ENCODE measurements at regions not wholly inside any gene's neighbourhood (a gene's known extent, or its start where the extent isn't known, plus 50 kb on each side); places are given as distances from the start of the nearest gene placed in this dataset.
"Not testable (repeated sequence)": the region's sequence is repeated elsewhere in the genome, so short reads cannot be mapped to it uniquely, and the experiment has no call there.

DNA sequence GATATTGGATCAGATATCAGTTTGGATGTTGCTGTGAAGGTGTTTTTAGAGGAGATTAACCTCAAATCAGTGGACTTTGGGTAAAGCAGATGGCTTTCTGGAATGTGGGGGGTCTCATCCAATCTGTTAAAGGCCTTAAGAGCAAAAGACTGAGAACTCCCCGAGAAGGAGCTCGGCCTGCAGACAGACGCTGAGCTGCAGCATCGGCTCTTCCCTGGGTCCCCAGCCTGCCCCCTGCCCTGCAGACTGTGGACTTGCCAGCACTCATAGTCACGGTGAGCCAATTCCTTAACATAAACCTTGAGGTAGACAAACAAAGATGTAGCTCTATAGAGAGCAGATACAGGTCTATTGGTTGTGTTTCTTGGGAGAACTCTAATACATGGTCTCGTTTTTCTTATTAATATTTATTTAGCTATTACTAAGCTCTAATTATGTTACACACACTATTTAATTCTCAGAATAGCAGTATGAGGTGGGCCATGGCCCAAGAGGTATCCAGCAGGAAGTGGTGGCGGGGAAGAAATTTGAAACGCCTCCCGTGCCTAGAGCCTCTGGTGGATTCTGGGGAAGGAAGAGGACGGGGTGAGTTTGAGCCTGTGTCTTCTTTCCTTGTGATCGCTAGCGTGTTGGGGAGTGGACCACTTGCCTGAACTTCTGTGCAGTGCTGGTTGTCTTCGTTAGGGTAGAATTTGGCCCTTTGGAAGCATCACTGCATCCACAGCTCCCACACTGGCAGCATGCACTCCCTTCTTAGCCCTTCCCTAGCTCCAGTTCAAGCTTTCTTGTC, 305.3 kb downstream of the TEX29 start:
- DNase-seq: no peak

DNA sequence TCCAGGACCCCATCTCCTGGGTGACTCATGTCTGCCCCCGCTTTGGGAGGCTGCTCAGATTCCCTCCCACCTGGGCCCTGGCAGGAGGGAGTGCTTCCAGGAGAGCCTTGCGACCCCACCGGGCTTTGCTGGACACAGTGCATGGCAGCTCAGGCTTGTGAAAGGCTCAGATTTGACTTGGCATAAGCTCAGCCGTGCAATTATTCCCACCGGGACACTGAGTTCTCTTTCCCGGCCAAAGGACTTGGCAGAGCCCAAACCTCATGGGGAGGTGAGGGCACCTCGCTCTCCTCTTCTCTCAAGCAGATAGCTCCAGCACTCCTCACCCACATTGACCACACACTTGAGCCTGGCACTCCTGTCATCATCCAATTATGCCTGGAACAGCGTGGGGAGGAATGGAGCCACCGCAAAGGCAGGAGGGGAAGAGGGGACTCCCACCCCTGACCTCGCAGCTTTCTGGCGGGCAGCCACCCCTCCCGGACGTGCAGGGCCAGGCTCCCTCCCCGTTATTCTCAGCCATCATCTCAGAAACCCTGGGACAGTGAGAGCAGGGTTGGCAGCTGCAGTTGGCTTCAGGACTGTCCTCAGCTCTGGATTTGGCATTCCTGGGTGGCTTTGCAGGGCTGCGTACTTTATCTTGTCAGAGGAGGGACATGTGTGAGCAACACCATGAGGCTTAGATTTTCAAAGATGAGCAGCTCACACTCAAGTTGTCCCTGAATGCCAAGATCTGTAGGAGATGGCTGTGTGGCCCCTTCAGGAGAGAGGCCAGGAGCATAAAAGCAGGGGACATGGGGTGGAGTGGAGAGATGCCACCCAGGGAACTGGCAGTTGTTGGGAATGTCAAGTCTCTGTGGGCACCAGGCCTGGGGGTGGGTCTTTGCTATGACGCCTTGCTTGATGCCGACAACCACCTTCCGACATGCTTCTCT, 306.2 kb downstream of the TEX29 start:
- no peak for DNase-seq

DNA sequence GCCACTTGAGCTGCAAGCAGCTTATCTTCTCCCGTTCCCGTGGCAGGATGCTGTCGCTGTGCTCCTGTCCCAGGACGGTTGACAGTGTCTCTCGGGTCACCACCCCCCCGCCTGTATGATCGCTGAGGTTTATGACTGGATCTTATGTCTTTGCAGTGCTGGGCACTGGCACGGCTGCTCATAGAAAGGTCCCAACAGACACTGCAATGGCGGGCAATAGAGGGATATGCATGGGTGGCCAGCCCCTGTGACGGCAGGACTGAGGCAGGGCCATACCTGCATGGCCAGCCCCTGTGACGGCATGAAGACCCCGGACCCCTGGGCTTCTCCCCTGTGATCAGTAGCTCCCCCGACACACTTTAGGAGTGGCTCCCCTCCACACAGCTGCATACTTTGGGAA, 307.2 kb downstream of the TEX29 start:
- DNase-seq: no peak

DNA sequence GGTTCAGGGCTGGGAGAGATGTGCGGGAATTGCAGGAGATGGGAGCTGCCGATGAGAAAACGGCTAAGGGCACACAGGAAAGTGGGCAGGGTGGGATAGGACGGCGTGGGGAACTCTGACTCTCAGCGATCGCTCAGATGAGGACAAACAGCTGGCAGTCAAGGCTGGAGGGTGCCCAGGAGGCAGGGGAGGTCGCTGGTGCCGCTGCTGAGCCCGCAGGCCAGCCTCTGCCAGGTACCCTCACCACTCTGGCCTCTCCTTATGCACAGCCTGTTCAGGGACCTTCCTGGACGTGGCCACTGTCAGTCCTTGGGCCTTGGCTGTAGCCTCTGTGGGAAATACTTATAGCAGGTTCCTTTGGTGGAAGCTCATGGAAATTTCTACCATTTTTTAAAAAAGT, 308.6 kb downstream of the TEX29 start:
- no peak for DNase-seq

DNA sequence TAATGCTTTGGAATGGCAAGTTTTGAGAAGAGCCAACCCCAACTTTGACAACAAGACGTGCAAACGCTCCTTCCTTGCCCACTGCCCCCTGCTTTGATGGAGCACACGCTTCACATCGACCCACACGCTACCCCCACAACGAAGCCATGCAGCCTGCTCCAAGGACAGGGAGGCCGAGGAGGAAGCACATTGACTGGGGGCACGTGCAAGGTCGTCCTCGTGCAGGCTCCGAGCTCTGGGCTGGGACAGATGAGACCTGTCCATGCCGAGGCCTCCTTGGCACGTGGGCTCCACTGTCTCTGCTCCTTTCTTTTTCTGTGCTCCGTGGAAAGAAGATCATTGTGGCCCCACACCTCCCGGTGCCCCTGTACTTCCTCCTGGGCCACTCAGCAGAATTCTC, 309.0 kb downstream of the TEX29 start:
- no peak for DNase-seq

DNA sequence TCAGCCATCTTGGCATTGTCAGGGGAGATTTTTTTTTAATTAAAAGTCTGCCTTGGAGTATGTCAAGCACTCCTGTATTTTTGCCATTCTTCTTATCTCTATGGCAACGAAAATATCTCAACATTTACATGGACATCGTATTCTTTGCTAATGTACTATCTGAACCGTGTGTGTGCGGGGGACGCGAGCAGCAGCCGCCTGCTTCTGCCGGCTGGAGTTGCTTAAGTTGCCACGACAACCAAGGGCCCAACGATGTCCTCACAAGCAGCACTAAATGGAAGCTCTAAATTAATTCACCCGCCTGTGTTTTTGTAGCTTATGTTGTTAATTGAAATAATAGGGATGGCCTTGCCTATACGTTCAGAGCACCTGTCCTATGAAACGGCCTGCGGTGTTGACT, 309.5 kb downstream of the TEX29 start:
- DNase-seq: no peak

DNA sequence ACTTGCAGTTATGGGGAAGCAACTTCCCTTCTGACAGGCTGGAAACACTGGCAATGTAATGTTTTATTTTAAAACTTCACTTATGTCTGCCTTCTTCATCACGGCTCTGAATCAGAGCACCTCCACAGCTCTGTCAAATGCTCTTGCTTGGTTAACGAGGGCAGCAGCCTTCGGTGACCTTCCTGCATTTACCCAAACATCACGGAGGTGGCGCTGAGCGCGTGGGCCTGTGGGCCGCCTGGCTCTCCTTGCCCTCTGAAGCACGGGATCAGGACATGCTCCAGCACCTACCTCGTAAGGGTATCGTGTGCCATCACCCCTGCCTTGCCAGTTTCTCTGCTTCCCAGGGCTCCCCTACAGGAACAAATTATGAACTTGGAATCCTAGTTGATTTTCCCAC, 310.0 kb downstream of the TEX29 start:
- no peak for DNase-seq

DNA sequence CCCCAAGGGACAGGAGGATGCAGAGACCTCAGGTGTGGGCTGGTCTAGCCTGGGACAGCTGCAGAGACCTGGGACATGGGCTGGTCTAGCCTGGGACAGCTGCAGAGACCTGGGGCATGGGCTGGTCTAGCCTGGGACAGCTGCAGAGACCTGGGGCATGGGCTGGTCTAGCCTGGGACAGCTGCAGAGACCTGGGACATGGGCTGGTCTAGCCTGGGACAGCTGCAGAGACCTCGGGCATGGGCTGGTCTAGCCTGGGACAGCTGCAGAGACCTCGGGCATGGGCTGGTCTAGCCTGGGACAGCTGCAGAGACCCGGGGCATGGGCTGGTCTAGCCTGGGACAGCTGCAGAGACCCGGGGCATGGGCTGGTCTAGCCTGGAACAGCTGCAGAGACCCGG, 310.8 kb downstream of the TEX29 start:
- not testable (repeated sequence) for DNase-seq

DNA sequence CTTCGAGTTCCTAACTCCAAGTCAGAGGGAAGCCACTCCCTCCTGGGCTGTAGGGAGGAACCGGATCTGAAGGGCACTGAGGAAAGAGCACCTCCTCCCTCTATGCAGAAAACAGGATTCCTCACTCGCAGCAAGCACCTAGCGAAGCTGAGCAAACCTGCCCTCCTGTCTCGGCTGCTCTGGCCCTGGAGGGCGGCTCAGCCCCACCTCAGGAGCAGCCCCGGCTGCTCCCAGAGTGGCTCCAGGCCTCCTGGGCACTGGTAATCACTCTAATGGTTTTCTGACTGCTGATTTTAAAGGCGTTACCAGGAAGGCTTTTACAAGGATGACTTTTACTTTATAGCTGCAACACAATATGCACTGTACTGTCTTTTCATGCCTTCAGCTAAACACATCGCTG, 312.5 kb downstream of the TEX29 start:
- DNase-seq: no peak

DNA sequence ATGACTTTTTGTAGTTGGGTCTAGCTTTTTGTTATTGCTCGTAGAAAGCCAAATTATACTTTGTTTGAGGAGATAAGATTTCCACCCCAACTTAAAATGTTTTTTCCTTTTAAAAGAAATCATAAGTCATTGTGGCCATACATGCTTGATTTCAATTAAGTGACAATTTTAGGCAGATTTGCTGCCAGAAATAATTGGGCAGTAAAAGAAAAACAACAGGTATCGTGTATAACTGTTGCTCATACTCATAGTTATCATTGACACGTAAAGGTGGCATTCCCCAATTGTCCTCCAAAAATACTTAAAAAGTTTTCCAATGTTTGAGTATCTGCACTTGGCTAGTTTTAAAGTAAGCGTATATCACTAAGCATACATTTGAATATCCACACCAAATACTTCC, 313.0 kb downstream of the TEX29 start:
- no peak for DNase-seq

DNA sequence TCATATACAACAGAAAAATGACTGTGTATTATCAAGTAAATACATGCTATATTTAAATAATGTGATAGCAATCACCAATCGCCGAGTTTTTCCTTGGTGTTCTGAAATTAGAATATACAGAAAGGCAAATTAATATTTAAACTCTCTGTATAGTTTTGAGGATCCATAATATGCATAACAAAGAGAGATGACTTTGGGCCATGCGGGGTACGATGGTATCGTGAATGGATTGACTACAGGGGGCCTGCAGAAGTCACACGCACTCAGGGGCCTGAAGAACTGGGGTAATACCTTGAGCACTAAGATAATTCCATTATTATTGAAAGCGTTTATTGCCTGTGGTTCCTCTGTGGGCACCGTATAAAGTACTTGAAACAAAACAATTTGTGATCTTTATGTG, 314.0 kb downstream of the TEX29 start:
- no peak for DNase-seq

DNA sequence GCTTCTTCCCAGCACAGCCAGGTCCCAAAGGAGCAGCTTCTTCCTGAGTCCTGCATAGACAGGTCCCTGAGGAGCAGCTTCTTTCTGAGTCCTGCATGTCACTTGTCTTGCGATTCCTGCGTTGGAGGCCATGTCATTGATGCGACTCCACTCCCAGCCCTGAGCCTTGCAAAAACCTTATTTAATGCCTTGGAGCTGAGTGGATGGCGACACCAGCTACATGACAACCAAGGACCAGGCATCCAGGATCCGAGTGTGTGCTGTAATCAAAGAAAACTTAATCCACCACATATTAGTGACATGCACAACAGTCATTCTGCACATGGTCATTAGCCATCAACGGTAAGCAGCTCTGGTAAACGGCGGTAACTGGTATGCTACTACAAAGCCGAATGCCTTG, 315.8 kb downstream of the TEX29 start:
- DNase-seq: no peak

DNA sequence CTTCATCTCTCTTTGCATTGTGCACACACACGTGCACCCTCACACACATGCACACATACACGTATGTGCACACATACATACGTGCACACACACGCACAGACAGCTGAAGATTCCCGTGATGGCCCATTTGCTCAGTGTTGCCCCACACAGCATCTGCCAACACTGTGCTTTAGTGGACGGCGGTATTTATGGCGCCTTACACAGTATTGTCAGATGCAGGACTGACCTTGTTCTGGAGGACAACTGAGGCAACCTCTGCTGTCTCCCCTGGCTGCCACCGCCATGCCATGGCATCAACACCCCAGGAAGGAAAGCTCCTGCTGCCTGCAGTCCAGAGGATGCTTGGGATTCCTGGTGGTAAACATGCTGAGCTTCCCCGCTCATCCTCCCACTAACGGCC, 316.4 kb downstream of the TEX29 start:
- DNase-seq: no peak

DNA sequence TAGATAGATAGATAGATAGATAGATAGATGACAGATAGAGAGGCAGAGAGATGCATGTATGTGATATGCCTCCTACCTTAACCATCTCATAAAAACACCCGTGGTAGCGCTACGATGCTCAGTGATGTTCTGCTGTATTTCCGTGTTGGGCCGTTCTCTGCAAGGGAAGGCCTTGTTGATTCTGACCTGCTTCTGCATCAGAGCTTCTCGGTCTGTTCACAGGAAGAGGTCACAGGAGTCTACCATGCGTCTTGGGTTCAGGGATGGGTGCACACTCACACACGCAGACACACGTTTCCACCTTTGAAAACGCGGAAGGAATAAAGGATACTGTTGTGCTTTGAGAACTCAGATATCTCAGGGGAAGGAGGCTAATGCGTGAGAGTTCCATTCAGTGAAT, 316.9 kb downstream of the TEX29 start:
- no peak for DNase-seq

DNA sequence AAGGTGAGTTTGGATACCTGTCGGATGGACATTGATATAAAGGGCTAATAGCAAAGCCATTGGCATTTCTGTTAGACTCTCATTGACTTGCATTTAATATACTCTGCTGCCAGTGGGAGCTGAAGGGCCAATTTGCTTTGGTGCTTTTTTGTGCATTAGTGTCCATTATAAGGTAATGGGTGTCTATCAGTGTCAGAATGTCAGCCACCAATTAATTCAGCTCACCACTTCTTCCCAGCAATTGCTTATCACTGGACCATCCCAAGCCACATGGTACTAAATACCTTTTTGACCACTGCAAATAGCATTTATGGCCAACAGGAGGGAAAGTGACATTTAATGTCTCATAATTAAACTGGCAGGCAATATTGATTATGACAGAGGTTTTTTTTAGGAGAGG, 317.8 kb downstream of the TEX29 start:
- no peak for DNase-seq

DNA sequence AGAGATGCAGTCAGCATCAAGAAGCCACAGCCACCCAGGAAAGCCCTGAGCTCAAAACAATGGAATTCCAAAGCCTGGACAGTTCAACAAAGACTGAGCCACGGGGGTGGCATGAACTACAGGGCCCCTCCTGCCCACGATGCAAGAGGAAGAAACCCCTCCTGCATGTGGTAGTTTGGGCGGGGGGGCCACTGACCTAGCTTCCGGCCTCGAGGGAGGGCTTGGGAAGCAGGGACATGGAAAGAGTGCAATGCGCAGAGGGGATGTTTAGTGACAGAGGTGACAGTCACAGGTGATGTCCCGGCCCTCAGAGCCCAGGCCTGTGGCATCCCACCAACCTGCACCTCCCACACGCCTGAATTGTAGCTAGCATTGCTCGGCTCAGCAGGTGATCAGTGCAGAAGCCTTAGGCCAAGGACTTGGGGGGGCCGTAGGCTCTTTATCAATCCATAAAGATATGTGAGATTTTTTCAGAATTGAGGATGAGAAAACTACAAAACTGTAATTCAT, 318.8 kb downstream of the TEX29 start:
- DNase-seq: no peak

DNA sequence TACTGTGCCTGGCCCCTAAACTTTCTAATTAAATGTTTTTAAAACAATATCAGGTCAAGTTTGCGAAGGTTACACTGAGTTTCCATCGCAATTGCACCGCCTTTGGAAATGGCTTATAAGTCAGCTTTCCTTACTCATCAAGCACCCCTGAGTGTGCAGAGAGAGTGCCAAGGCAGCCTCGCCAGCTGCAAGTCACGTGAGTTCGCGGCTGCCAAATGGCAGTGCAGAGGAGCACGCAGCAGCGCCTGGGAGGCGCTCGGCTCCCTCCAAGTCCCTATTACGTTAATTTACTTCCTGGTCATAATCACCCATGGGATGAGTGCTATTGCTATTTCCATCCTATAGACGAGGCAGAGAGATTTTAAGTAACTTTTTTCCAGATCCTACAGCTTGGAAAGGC, 319.6 kb downstream of the TEX29 start:
- no peak for DNase-seq

DNA sequence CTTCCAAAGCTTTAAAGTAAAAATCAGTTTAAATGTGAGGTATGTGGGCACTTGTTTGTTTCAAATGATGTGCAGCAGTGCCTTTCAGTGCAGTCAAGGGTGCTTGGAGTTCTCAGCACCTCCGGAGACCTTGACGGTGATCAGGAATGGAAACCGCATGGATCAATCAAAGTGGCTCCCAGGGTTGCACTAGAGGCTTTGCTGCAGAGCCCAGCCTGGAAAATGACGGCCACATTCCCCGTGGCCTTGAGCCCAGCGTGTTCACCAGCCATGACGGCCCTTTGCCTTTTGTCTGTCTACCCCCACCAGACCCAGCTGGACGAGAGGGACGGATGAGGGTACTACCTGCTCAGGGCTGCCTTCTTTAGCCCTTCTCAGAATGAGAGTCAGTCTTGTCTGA, 320.0 kb downstream of the TEX29 start:
- DNase-seq: no peak

DNA sequence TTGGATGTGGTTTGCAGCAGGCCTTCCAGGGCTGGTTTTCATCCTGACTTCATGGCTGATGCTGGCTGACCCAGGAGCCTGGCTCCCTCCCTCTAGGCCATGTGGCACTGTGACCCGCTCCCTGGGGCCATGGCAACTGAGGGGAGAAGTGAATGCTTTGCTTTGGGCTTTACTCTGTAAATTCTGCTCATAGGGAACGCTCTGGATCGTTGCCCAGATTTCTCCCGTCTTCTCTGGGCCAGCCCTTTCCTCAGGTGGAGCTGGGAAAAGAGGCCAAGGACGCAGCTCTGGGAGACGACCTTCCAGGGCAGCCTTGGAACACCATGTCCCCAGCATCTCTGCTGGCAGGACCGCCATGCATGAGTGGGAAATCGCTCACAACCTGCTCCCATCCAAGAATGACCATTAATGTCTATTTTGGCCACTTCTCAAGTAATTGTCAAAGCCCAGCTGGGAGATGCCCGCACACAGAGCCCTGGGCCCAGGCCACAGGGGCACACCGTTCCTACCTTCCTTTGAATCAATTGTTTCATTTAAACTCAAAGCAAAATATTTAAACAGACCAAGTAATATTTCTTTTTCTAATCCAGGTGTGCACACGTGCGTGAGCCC, 321.8 kb downstream of the TEX29 start:
- no peak for DNase-seq

DNA sequence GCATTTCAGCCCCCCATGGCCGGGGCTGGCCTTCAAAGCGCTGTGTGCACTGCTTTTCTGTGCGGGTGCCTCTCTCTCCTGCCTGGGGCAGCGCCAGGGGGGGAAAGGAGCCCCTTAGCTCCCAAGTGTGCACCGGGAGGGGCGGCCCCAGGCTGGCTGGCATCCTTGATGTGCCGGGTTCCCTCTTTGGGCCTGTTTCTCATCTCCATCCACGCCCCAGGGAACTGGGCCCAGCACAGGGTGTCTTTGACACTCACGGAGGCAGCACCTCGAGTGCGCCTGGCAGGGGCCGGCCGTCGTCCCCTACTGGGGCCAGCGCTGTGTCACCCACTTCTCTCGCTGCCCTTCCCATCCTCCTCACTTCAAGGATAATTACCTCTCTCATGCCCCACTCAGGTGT, 324.3 kb downstream of the TEX29 start:
- DNase-seq: no peak

DNA sequence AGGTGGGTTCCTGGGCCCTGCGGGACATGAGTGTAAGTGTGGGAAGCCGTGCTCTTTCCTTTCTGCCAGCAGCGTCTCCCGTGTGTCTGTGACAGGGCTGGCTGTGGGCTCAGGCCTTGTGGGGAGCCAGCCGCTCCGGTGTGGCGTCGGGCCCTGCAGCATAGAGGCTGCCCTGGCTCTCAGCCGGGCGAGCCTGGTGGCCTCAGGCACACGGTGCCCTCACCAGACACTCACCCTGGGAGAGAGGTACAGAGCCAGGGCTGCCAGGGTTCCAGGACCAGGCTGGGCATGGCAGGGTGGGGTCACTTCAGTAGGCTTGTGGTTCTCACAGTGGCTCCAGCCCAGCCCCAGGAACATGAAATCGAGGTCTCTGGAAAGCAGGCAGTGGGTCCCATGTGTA, 324.8 kb downstream of the TEX29 start:
- DNase-seq: no peak

DNA sequence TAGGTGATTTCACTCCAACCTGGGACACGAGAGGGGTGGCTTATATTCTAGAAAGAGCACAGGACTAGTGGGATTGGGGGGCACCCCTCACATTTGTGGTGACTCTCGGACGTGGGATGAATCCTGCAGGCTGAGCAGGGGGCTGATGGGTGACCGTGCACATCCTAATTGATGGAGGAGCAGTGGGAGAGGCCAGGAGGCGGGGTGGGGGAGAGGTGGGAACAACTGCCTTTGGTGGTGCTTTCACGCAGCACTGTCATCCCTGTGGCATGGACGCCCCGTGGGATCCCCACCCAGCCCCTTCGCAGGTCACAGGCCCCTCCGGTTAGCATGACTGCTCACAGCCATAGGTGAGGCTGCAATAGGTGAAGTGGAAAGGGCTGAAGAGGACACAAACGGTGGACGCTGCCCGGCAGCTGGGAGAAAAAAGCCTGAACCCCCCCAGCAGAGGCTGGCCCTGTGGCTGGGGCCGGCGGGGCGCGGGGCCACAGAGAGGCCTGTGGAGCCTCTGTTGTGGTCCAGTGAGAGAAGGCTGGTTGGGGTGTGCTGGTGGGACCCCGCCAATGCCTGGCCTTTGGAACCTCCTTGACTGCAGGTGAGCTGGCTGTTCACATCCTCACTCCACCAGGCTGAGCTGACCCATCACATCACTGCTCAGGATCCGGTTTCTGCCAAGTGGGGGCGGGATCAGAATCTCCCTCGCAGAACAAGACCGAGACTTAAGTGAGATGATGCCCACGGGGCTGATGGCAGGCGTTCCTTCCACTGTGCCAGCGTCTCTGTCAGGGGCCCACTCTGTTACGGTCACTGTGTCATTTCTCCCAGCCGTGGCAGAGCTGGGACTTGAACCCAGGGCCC, 325.4 kb downstream of the TEX29 start:
- DNase-seq: no peak
